ENCODE measurements at regions not wholly inside any gene's neighbourhood (a gene's known extent, or its start where the extent isn't known, plus 50 kb on each side); places are given as distances from the start of the nearest gene placed in this dataset.
A peak's percentile ranks its signal among the peaks of the same experiment; 100 is the strongest.

DNA sequence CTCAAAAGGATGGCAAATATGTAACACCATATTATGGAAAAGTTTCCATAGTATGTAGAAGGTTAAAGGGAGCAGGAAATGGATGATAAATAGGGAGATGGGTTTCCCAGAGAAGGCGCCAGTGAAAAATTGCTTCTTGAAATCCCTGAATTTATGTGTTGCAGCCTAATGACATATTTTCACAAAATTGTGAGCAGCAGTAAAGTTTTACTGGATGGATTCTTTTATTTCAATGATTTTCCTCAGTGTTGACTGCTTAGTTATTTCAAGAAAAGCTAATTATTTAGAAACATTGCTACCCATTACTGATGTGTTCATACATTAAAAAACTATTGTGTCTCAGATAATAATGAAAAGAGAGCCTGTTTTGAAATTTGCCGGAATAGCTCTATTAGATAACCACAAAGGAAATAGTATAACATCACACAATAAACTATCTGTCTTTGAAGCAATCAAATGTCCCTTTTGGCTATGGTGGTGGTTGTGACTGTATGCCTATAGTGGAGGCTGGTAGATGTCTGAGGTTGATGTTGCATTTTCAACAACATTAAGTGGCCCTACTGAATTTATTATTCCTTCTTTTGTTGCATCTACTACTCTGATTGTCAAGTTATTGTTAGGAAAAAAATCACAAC lies 169.9 kb upstream of the HAND2 start:
- 87 to 96% methylated on average over 2 of the region's 2 CpGs for whole genome bisulfite sequencing, 2 donors (ENCODE audit: low coverage in 1 of 2)
- H3K36me3 ChIP-seq = no peaks in the 10 kb centered on the region
- in situ Hi-C loops (cut with MboI; ENCODE audit: low pct_ligation_motif_present in 1 of 4, low pct_unique_long_range_greater_than_20kb in 1 of 4, low sequenced_read_pairs in 3 of 4) (no loop called here), intact Hi-C loops (cut with DNase I; ENCODE audit: low total_unique reads) (no loop called here)
- H3K4me1 ChIP-seq = peaks cover 0 to 15% (median 1%) of the 10 kb centered on the region in 4 donors
- no peak for DNase-seq
- H3K27me3 ChIP-seq = no peaks in the 10 kb centered on the region
- TF ChIP-seq POLR2AphosphoS5 (IDR thresholded peaks at IDR 0.05) (no peak), POLR2A (IDR thresholded peaks at IDR 0.05) (no peak)
- H3K27ac ChIP-seq = no peak overlapping the region
- no peak overlapping the region for H3K4me3 ChIP-seq
- no peaks in the 10 kb centered on the region for H3K9me3 ChIP-seq

DNA sequence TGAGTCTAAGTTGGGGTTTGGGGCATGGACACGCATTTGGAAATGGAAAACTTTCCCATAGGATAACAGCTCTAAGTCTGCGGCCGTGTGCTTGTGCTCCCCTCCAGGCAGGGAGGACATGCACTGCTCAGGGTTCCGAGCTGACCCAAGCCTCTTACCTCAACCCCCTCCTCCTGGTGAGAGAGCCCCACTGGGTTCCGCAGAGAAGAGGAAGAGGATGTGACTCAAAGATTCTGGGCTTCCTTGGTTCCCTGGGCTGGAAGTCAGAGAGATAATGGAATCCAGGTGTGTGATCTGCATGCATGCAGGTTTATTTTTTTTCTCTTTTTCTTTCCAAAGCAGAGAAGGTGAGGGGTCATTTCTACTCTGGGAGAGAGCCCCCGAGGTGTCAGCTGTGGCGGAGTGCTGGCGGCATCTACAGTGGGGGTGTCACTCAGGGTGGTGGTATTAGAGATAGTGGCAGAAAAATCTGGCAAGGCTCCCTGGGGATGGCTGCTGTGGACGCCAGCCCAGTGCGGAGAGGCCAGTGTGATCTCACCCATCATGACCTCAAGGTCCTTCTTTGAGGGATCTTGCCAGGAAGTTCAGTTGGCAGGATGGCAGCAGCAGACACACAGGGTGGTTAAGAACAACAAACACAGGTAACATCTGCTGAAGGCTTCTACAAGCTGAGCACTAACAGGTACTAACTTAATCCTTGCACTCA lies 168.7 kb upstream of the HAND2 start:
- Histone ChIP-seq H3K4me3 (no peak overlapping the region), H3K27me3 (no peaks in the 10 kb centered on the region), H3K27ac (no peak overlapping the region), H3K36me3 (no peaks in the 10 kb centered on the region), H3K9me3 (no peaks in the 10 kb centered on the region), H3K4me1 (peaks cover 0 to 16% (median 1%) of the 10 kb centered on the region in 4 donors)
- WGBS, 2 donors (ENCODE audit: low coverage in 1 of 2) = 71 to 100% methylated on average over 4 to 9 of the region's 10 CpGs
- intact Hi-C loops (cut with DNase I; ENCODE audit: low total_unique reads) = no loop called here
- no peak for TF ChIP-seq POLR2AphosphoS5 (IDR thresholded peaks at IDR 0.05)
- TF ChIP-seq, protein P1, sequence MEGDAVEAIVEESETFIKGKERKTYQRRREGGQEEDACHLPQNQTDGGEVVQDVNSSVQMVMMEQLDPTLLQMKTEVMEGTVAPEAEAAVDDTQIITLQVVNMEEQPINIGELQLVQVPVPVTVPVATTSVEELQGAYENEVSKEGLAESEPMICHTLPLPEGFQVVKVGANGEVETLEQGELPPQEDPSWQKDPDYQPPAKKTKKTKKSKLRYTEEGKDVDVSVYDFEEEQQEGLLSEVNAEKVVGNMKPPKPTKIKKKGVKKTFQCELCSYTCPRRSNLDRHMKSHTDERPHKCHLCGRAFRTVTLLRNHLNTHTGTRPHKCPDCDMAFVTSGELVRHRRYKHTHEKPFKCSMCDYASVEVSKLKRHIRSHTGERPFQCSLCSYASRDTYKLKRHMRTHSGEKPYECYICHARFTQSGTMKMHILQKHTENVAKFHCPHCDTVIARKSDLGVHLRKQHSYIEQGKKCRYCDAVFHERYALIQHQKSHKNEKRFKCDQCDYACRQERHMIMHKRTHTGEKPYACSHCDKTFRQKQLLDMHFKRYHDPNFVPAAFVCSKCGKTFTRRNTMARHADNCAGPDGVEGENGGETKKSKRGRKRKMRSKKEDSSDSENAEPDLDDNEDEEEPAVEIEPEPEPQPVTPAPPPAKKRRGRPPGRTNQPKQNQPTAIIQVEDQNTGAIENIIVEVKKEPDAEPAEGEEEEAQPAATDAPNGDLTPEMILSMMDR (IDR thresholded peaks at IDR 0.05) = no peak
- TF ChIP-seq EP300 (IDR thresholded peaks at IDR 0.05; ENCODE audit: low read depth) = no peak
- no peak for TF ChIP-seq POLR2A (IDR thresholded peaks at IDR 0.05)
- DNase-seq = no peak
- in situ Hi-C loops (cut with MboI; ENCODE audit: low pct_ligation_motif_present in 1 of 4, low pct_unique_long_range_greater_than_20kb in 1 of 4, low sequenced_read_pairs in 3 of 4) = no loop called here

DNA sequence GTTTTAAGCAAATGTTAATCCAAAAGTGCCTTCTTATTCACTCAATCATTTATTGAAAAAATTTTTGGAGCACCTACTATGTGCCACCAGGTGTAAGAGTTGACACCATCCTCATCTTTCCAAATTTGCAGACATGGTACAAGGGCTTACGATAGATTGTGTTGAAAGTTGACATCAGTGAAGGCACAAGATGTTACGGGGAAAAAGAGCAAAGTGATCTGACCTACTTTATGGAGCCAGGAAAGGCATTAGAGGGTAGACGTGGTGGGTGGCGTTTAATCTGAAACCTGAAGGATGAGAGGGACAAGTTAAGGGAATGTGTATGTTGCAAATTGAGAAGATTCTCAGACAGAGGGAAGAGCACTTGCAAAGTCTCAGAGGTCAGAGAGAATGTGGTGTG lies 167.8 kb upstream of the HAND2 start:
- intact Hi-C loops (cut with DNase I; ENCODE audit: low total_unique reads) (no loop called here), in situ Hi-C loops (cut with MboI; ENCODE audit: low pct_ligation_motif_present in 1 of 4, low pct_unique_long_range_greater_than_20kb in 1 of 4, low sequenced_read_pairs in 3 of 4) (no loop called here)
- 59 to 71% methylated on average over 4 of the region's 4 CpGs for WGBS, 2 donors (ENCODE audit: low coverage in 1 of 2)
- no peak for DNase-seq
- Histone ChIP-seq H3K27ac (no peak overlapping the region), H3K36me3 (no peaks in the 10 kb centered on the region), H3K9me3 (no peaks in the 10 kb centered on the region), H3K27me3 (no peaks in the 10 kb centered on the region), H3K4me1 (peaks cover 0 to 16% (median 1%) of the 10 kb centered on the region in 4 donors), H3K4me3 (no peak overlapping the region)
- no peak for TF ChIP-seq POLR2A (IDR thresholded peaks at IDR 0.05)
- no peak for TF ChIP-seq EP300 (IDR thresholded peaks at IDR 0.05; ENCODE audit: low read depth)
- TF ChIP-seq, protein P1 (IDR thresholded peaks at IDR 0.05) = no peak
- TF ChIP-seq POLR2AphosphoS5 (IDR thresholded peaks at IDR 0.05) = no peak

DNA sequence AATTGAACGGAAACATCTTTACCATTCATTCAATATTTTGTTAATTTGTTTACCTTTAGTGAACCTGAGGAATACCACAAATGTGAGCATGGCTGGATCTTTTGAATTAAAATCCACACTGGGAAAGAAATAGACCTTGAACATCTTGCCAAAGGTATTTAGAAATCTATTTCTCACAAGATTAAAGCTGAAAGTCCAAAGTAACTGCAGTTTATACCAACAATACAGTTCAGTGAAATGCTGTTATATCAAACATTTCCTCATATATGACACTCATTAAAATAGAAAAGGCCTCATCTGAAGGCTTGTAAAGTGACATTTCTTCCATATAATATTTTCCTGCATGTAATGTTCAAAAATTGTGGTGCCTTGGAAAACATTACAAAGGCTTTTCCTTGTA lies 166.5 kb upstream of the HAND2 start:
- intact Hi-C loops (cut with DNase I; ENCODE audit: low total_unique reads) (no loop called here), in situ Hi-C loops (cut with MboI; ENCODE audit: low pct_ligation_motif_present in 1 of 4, low pct_unique_long_range_greater_than_20kb in 1 of 4, low sequenced_read_pairs in 3 of 4) (no loop called here)
- Histone ChIP-seq H3K27me3 (no peaks in the 10 kb centered on the region), H3K36me3 (no peaks in the 10 kb centered on the region), H3K27ac (peak overlapping the region in 2 of 4 donors; percentile 7 to 41), H3K4me1 (peaks cover 0 to 16% (median 1%) of the 10 kb centered on the region in 4 donors), H3K9me3 (no peaks in the 10 kb centered on the region), H3K4me3 (no peak overlapping the region)
- DNase-seq = no peak
- TF ChIP-seq POLR2A (IDR thresholded peaks at IDR 0.05) (no peak), POLR2AphosphoS5 (IDR thresholded peaks at IDR 0.05) (no peak), EP300 (IDR thresholded peaks at IDR 0.05; ENCODE audit: low read depth) (no peak)
- TF ChIP-seq, protein P1 (IDR thresholded peaks at IDR 0.05) = no peak
- WGBS, 2 donors (ENCODE audit: low coverage in 1 of 2) = 55 to 62% methylated on average over 1 of the region's 1 CpG

Data from transverse colon (tissue), 4 donors.